ENCODE measurements at regions not wholly inside any gene's neighbourhood (a gene's known extent, or its start where the extent isn't known, plus 50 kb on each side); places are given as distances from the start of the nearest gene placed in this dataset.
A peak's percentile ranks its signal among the peaks of the same experiment; 100 is the strongest.

- TF ChIP-seq BACH2 (CRISPR knock-in tag; IDR thresholded peaks at IDR 0.05; ENCODE audit: borderline replicate concordance) (no peak), TCF4 (CRISPR knock-in tag; IDR thresholded peaks at IDR 0.05; ENCODE audit: borderline replicate concordance) (no peak), ISL1 (CRISPR knock-in tag; IDR thresholded peaks at IDR 0.05) (no peak)
Observed at GRCh38 chr1:99438656-99439230, 174.5 kb downstream of the PLPPR4 start (continued).

- TF ChIP-seq CREB5 (CRISPR knock-in tag; IDR thresholded peaks at IDR 0.05; ENCODE audit: low read depth): no peak
- TF ChIP-seq ISL1 (CRISPR knock-in tag; IDR thresholded peaks at IDR 0.05): no peak
- no peak for TF ChIP-seq ESRRG (CRISPR knock-in tag; IDR thresholded peaks at IDR 0.05)
- no peak for TF ChIP-seq TCF4 (CRISPR knock-in tag; IDR thresholded peaks at IDR 0.05; ENCODE audit: borderline replicate concordance)
- no peak for TF ChIP-seq GLIS3 (CRISPR knock-in tag; IDR thresholded peaks at IDR 0.05)
- TF ChIP-seq TOX (CRISPR knock-in tag; IDR thresholded peaks at IDR 0.05; ENCODE audit: borderline replicate concordance): no peak
- no peak for TF ChIP-seq POU6F1 (CRISPR knock-in tag; IDR thresholded peaks at IDR 0.05; ENCODE audit: borderline replicate concordance, low read depth)
- no peak for TF ChIP-seq PATZ1 (CRISPR knock-in tag; IDR thresholded peaks at IDR 0.05; ENCODE audit: borderline replicate concordance)
- TF ChIP-seq RARB (CRISPR knock-in tag; IDR thresholded peaks at IDR 0.05): no peak
- no peak for TF ChIP-seq ZFP3 (CRISPR knock-in tag; IDR thresholded peaks at IDR 0.05)
- TF ChIP-seq OSR1 (CRISPR knock-in tag; IDR thresholded peaks at IDR 0.05): no peak
- TF ChIP-seq SNAI2 (CRISPR knock-in tag; IDR thresholded peaks at IDR 0.05): no peak
- TF ChIP-seq ZNF8 (CRISPR knock-in tag; IDR thresholded peaks at IDR 0.05): no peak
- no peak for TF ChIP-seq CSDC2 (CRISPR knock-in tag; IDR thresholded peaks at IDR 0.05)
- TF ChIP-seq ZC3H10 (CRISPR knock-in tag; IDR thresholded peaks at IDR 0.05): no peak
- TF ChIP-seq ARNTL (CRISPR knock-in tag; IDR thresholded peaks at IDR 0.05; ENCODE audit: borderline replicate concordance, low read depth): no peak
- TF ChIP-seq ZNF70 (CRISPR knock-in tag; IDR thresholded peaks at IDR 0.05): no peak
- TF ChIP-seq CSRNP3 (CRISPR knock-in tag; IDR thresholded peaks at IDR 0.05): no peak
- no peak for TF ChIP-seq BACH2 (CRISPR knock-in tag; IDR thresholded peaks at IDR 0.05; ENCODE audit: borderline replicate concordance)
- no peak for ATAC-seq
Observed at GRCh38 chr1:99439433-99440075, 175.3 kb downstream of the PLPPR4 start.

GRCh38 chr1:99441299-99442095 lies 177.2 kb downstream of the PLPPR4 start:
- ATAC-seq: peak; percentile 60
- TF ChIP-seq ZC3H10 (CRISPR knock-in tag; IDR thresholded peaks at IDR 0.05): no peak
- TF ChIP-seq CSRNP3 (CRISPR knock-in tag; IDR thresholded peaks at IDR 0.05): no peak
- TF ChIP-seq ZNF565 (CRISPR knock-in tag; conservative IDR thresholded peaks at IDR 0.05; ENCODE audit: low read depth): no peak
- no peak for TF ChIP-seq TSHZ2 (CRISPR knock-in tag; IDR thresholded peaks at IDR 0.05)
- no peak for TF ChIP-seq TCF4 (CRISPR knock-in tag; IDR thresholded peaks at IDR 0.05; ENCODE audit: borderline replicate concordance)
- no peak for TF ChIP-seq ARNTL (CRISPR knock-in tag; IDR thresholded peaks at IDR 0.05; ENCODE audit: borderline replicate concordance, low read depth)
- TF ChIP-seq CSDC2 (CRISPR knock-in tag; IDR thresholded peaks at IDR 0.05): no peak
- no peak for TF ChIP-seq PATZ1 (CRISPR knock-in tag; IDR thresholded peaks at IDR 0.05; ENCODE audit: borderline replicate concordance)
- no peak for TF ChIP-seq BACH2 (CRISPR knock-in tag; IDR thresholded peaks at IDR 0.05; ENCODE audit: borderline replicate concordance)
- no peak for TF ChIP-seq ZNF70 (CRISPR knock-in tag; IDR thresholded peaks at IDR 0.05)

Measured in SK-N-SH treated with all-trans-retinoic acid at 6 μM for 48 hours (cell line).